ENCODE measurements at regions not wholly inside any gene's neighbourhood (a gene's known extent, or its start where the extent isn't known, plus 50 kb on each side); places are given as distances from the start of the nearest gene placed in this dataset.

- no peaks in the 10 kb centered on the region for H3K27me3 ChIP-seq (ENCODE audit: insufficient read depth, low read length)
- no peak overlapping the region for H3K27ac ChIP-seq (ENCODE audit: low read depth, low read length)
- no peak overlapping the region for H3K4me3 ChIP-seq (ENCODE audit: low read depth, low read length)
- H2AFZ ChIP-seq (ENCODE audit: low read length, unreplicated experiment) = no peak overlapping the region
- H3K4me1 ChIP-seq (ENCODE audit: control insufficient read depth, insufficient read depth, low read length, unreplicated experiment) = peaks cover 26% of the 10 kb centered on the region
- H3K36me3 ChIP-seq (ENCODE audit: insufficient read depth, low read length) = no peaks in the 10 kb centered on the region
- no peaks in the 10 kb centered on the region for H3K79me2 ChIP-seq (ENCODE audit: control insufficient read depth, insufficient read depth, low read length, unreplicated experiment)
Measured at GRCh38 chr1:183732236-183732880, 72.6 kb upstream of the RGL1 start.

DNA sequence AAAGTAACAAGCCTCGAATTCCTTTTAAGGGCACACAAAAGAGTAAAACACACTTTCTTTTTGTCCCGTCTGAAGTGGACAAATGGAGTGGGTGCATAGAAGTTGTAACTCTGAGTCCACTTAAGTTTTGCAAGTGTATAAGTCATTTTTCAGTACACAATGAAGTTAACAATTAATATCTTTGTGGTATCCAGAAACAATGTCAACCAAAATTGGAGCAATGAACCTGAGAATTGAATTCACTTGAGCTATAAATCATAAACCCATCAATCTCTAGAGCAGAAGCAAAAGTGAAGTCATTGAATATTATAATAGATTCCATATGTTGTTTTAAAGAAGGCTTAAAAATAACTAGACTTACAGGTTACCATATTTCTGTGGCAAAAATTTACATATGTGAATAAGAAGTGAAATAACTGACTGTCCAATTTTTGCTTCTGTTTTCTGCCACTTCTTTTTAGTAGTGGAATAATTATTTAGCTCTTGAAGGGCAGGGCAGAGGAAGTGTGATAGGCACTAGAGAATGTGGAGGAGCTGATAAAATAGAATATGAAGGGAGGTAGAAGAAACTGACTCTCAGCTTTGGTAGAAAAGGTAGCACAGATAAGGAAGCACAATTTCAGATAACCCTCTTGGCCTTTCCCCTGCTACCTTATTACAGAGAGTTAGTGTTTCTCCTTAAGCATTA, 73.9 kb upstream of the RGL1 start:
- H3K27ac ChIP-seq (ENCODE audit: low read depth, low read length) = no peak overlapping the region

GRCh38 chr1:183730107-183730724, 74.7 kb upstream of the RGL1 start:
- H2AFZ ChIP-seq (ENCODE audit: low read length, unreplicated experiment) = no peak overlapping the region
- H3K27ac ChIP-seq (ENCODE audit: low read depth, low read length) = no peak overlapping the region
- peaks cover 13% of the 10 kb centered on the region for H3K4me1 ChIP-seq (ENCODE audit: control insufficient read depth, insufficient read depth, low read length, unreplicated experiment)
- H3K36me3 ChIP-seq (ENCODE audit: insufficient read depth, low read length) = no peaks in the 10 kb centered on the region
- no peaks in the 10 kb centered on the region for H3K79me2 ChIP-seq (ENCODE audit: control insufficient read depth, insufficient read depth, low read length, unreplicated experiment)
- no peaks in the 10 kb centered on the region for H3K27me3 ChIP-seq (ENCODE audit: insufficient read depth, low read length)
- no peak overlapping the region for H3K4me3 ChIP-seq (ENCODE audit: low read depth, low read length)

More for the DNA sequence above, 73.9 kb upstream of the RGL1 start:
- no peaks in the 10 kb centered on the region for H3K36me3 ChIP-seq (ENCODE audit: insufficient read depth, low read length)
- no peak overlapping the region for H3K4me3 ChIP-seq (ENCODE audit: low read depth, low read length)
- peaks cover 20% of the 10 kb centered on the region for H3K4me1 ChIP-seq (ENCODE audit: control insufficient read depth, insufficient read depth, low read length, unreplicated experiment)
- H2AFZ ChIP-seq (ENCODE audit: low read length, unreplicated experiment) = no peak overlapping the region
- no peaks in the 10 kb centered on the region for H3K79me2 ChIP-seq (ENCODE audit: control insufficient read depth, insufficient read depth, low read length, unreplicated experiment)
- no peaks in the 10 kb centered on the region for H3K27me3 ChIP-seq (ENCODE audit: insufficient read depth, low read length)

GRCh38 chr1:183726825-183727224, 73.7 kb upstream of the APOBEC4 start:
- Histone ChIP-seq H3K4me1 (ENCODE audit: control insufficient read depth, insufficient read depth, low read length, unreplicated experiment) (no peaks in the 10 kb centered on the region), H3K4me3 (ENCODE audit: low read depth, low read length) (no peak overlapping the region), H3K27ac (ENCODE audit: low read depth, low read length) (no peak overlapping the region), H3K79me2 (ENCODE audit: control insufficient read depth, insufficient read depth, low read length, unreplicated experiment) (no peaks in the 10 kb centered on the region), H3K27me3 (ENCODE audit: insufficient read depth, low read length) (no peaks in the 10 kb centered on the region), H2AFZ (ENCODE audit: low read length, unreplicated experiment) (no peak overlapping the region), H3K36me3 (ENCODE audit: insufficient read depth, low read length) (no peaks in the 10 kb centered on the region; the same call in 1 of the 2 replicates)

DNA sequence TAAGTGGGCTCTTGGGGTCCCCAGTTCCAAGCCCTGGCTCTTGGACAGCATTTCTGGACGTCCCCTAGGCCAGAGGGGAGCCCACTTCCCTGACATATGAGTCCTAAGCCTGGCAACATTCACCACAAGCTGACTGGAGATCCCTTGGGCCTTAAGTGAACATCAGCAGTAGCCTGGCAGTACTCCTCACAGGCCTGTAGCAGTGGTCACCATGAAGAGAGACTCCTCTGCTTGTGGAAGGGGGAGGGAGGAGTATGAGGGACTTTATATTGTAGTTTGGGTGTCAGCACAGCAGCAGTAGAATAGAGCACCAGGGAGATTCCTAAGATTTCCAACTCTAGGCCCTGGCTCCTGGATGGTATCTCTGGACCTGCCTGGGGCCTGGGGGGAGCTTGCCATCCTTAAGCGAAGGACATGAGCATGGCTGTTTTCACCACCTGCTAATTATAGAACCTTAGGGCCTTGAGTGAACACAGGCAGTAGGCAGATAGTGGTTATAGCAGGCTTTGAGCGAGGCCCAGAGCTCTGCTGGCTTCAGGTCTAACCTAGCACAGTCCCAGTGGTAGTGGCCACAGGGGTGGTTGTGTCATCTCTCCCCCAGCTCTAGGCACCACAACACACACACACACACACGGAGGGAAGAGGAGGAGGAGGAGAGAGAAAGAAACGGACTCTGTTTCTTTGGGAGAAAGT, 71.4 kb upstream of the APOBEC4 start:
- no peak overlapping the region for H3K27ac ChIP-seq (ENCODE audit: low read depth, low read length)

GRCh38 chr1:183723571-183723970, 70.5 kb upstream of the APOBEC4 start:
- Histone ChIP-seq H3K79me2 (ENCODE audit: control insufficient read depth, insufficient read depth, low read length, unreplicated experiment) (no peaks in the 10 kb centered on the region), H3K36me3 (ENCODE audit: insufficient read depth, low read length) (no peaks in the 10 kb centered on the region; the same call in 1 of the 2 replicates), H3K27me3 (ENCODE audit: insufficient read depth, low read length) (no peaks in the 10 kb centered on the region), H3K4me1 (ENCODE audit: control insufficient read depth, insufficient read depth, low read length, unreplicated experiment) (no peaks in the 10 kb centered on the region), H3K4me3 (ENCODE audit: low read depth, low read length) (no peak overlapping the region), H3K27ac (ENCODE audit: low read depth, low read length) (no peak overlapping the region), H2AFZ (ENCODE audit: low read length, unreplicated experiment) (no peak overlapping the region)

More for the DNA sequence above, 71.4 kb upstream of the APOBEC4 start:
- Histone ChIP-seq H3K79me2 (ENCODE audit: control insufficient read depth, insufficient read depth, low read length, unreplicated experiment) (no peaks in the 10 kb centered on the region), H3K27me3 (ENCODE audit: insufficient read depth, low read length) (no peaks in the 10 kb centered on the region), H3K4me1 (ENCODE audit: control insufficient read depth, insufficient read depth, low read length, unreplicated experiment) (no peaks in the 10 kb centered on the region), H3K36me3 (ENCODE audit: insufficient read depth, low read length) (no peaks in the 10 kb centered on the region; the same call in 1 of the 2 replicates), H3K4me3 (ENCODE audit: low read depth, low read length) (no peak overlapping the region), H2AFZ (ENCODE audit: low read length, unreplicated experiment) (no peak overlapping the region)

GRCh38 chr1:183721041-183721440, 67.9 kb upstream of the APOBEC4 start:
- Histone ChIP-seq H3K27ac (ENCODE audit: low read depth, low read length) (no peak overlapping the region), H2AFZ (ENCODE audit: low read length, unreplicated experiment) (no peak overlapping the region), H3K4me3 (ENCODE audit: low read depth, low read length) (no peak overlapping the region), H3K4me1 (ENCODE audit: control insufficient read depth, insufficient read depth, low read length, unreplicated experiment) (no peaks in the 10 kb centered on the region), H3K27me3 (ENCODE audit: insufficient read depth, low read length) (no peaks in the 10 kb centered on the region), H3K36me3 (ENCODE audit: insufficient read depth, low read length) (no peaks in the 10 kb centered on the region; the same call in 1 of the 2 replicates), H3K79me2 (ENCODE audit: control insufficient read depth, insufficient read depth, low read length, unreplicated experiment) (no peaks in the 10 kb centered on the region)

GRCh38 chr1:183720028-183720427, 66.9 kb upstream of the APOBEC4 start:
- Histone ChIP-seq H3K79me2 (ENCODE audit: control insufficient read depth, insufficient read depth, low read length, unreplicated experiment) (no peaks in the 10 kb centered on the region), H3K27me3 (ENCODE audit: insufficient read depth, low read length) (no peaks in the 10 kb centered on the region), H3K27ac (ENCODE audit: low read depth, low read length) (no peak overlapping the region), H3K4me3 (ENCODE audit: low read depth, low read length) (no peak overlapping the region), H3K4me1 (ENCODE audit: control insufficient read depth, insufficient read depth, low read length, unreplicated experiment) (no peaks in the 10 kb centered on the region), H3K36me3 (ENCODE audit: insufficient read depth, low read length) (no peaks in the 10 kb centered on the region; the same call in 1 of the 2 replicates), H2AFZ (ENCODE audit: low read length, unreplicated experiment) (no peak overlapping the region)

DNA sequence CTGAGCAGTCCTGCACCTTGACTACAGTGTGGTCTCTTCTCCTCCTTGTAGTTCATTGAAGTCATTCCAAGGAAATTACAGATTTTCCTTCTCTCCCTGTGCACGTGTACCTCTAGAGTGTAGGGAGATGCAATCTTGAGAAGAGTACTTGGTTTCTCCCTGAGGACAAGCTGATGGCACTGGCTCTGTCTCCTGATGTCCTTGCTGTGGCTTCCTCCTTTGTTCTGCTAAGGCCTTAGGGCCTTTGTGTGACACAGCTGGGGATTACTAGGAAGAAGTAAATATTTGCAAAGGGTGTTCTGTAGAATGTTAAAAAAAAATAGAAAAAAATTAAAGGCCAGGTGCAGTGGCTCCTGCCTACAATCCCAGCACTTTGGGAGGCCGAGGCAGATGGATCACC, 66.2 kb upstream of the APOBEC4 start:
- no peak overlapping the region for H3K27ac ChIP-seq (ENCODE audit: low read depth, low read length)
- no peaks in the 10 kb centered on the region for H3K27me3 ChIP-seq (ENCODE audit: insufficient read depth, low read length)
- no peaks in the 10 kb centered on the region; the same call in 1 of the 2 replicates for H3K36me3 ChIP-seq (ENCODE audit: insufficient read depth, low read length)
- no peak overlapping the region for H2AFZ ChIP-seq (ENCODE audit: low read length, unreplicated experiment)
- no peak overlapping the region for H3K4me3 ChIP-seq (ENCODE audit: low read depth, low read length)
- H3K4me1 ChIP-seq (ENCODE audit: control insufficient read depth, insufficient read depth, low read length, unreplicated experiment) = no peaks in the 10 kb centered on the region
- no peaks in the 10 kb centered on the region for H3K79me2 ChIP-seq (ENCODE audit: control insufficient read depth, insufficient read depth, low read length, unreplicated experiment)

DNA sequence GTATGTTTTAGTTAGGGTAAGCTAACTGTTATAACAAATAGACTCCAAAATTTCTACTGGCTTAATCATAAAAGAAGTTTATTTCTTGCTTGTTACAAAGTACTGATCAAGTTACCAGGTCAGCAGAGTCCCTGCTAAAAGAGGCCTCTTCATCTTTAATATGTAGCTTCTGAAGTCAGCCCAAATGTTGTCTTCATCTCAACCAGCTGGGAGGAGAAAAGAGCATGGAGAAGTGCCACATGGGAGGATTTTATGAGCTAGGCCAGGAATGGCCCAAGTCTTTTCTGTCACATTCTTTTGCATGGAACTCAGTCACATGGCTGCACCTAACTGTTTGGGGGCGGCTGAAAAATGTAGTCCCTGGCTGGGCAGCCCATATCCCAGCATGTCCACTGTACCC, 63.2 kb upstream of the APOBEC4 start:
- Histone ChIP-seq H3K27me3 (ENCODE audit: insufficient read depth, low read length) (no peaks in the 10 kb centered on the region), H3K79me2 (ENCODE audit: control insufficient read depth, insufficient read depth, low read length, unreplicated experiment) (no peaks in the 10 kb centered on the region), H3K4me1 (ENCODE audit: control insufficient read depth, insufficient read depth, low read length, unreplicated experiment) (no peaks in the 10 kb centered on the region), H3K27ac (ENCODE audit: low read depth, low read length) (no peak overlapping the region), H3K4me3 (ENCODE audit: low read depth, low read length) (no peak overlapping the region), H3K36me3 (ENCODE audit: insufficient read depth, low read length) (no peaks in the 10 kb centered on the region), H2AFZ (ENCODE audit: low read length, unreplicated experiment) (no peak overlapping the region)

All from ACC112 (cell line).